PC-9 (cell line): ENCODE measurements at regions not wholly inside any gene's neighbourhood (a gene's known extent, or its start where the extent isn't known, plus 50 kb on each side); places are given as distances from the start of the nearest gene placed in this dataset.

Experiments
- BruUV-seq: library from RNA; stranded (reverse); fragments of 400-500 nt; replicated peaks from 2 replicates; lab custom pipeline; 2021; lab: Mats Ljungman, UMichigan
- CTCF ChIA-PET: fragments of 300-600 bp; sonication (Branson Sonifier 250); formaldehyde crosslinking; loops from one replicate; lab custom pipeline; 2022; ENCODE audit warnings: antibody characterized with exemption; lab: Charles Lee
- POLR2A ChIA-PET: fragments of 300-600 bp; sonication (Branson Sonifier 250); formaldehyde crosslinking; loops from one replicate; lab custom pipeline; 2022; ENCODE audit warnings: antibody characterized with exemption; ENCODE audit not compliant: unreplicated experiment; lab: Charles Lee
- DNase-seq, 2 experiments: peaks; one replicate each; pipeline versions ENCODE4 v3.0.0 to v3.0.0-alpha.2; 2015 to 2022; ENCODE audit warnings: mixed read lengths in 1 of 2
- H2AFZ ChIP-seq: fragments of 200-600 bp; sonication (generic); 2 replicates; pipeline ENCODE4 v1.8.1; 2017; ENCODE audit warnings: antibody characterized with exemption
- H3F3A ChIP-seq: fragments of 200-600 bp; sonication (generic); 2 replicates; pipeline ENCODE4 v1.8.1; 2017; ENCODE audit warnings: antibody characterized with exemption, mild to moderate bottlenecking, low read depth; ENCODE audit not compliant: insufficient read depth
- H3K27ac ChIP-seq: fragments of 200-600 bp; sonication (generic); 2 replicates; pipeline ENCODE4 v1.6.1; 2016; ENCODE audit warnings: mixed run types
- H3K27me3 ChIP-seq: fragments of 200-600 bp; sonication (generic); 2 replicates; pipeline ENCODE4 v1.6.1; 2016; ENCODE audit warnings: low read depth, mixed run types; ENCODE audit not compliant: insufficient read depth
- H3K36me3 ChIP-seq: fragments of 200-600 bp; sonication (generic); 2 replicates; pipeline ENCODE4 v1.6.1; 2016; ENCODE audit warnings: low read depth, mixed run types
- H3K4me1 ChIP-seq: fragments of 200-600 bp; sonication (generic); replicated peaks from 2 replicates; pipeline ENCODE4 v1.6.1; 2016; ENCODE audit warnings: mixed run types; ENCODE audit not compliant: insufficient read depth
- H3K4me2 ChIP-seq: fragments of 200-600 bp; sonication (generic); 2 replicates; pipeline ENCODE4 v1.6.1; 2017; ENCODE audit warnings: mixed run types
- H3K4me3 ChIP-seq: fragments of 200-600 bp; sonication (generic); 2 replicates; pipeline ENCODE4 v1.6.1; 2016; ENCODE audit warnings: mixed run types
- H3K79me2 ChIP-seq: fragments of 200-600 bp; sonication (generic); 2 replicates; pipeline ENCODE4 v1.6.1; 2017; ENCODE audit warnings: low read depth, mixed run types
- H3K9me2 ChIP-seq: fragments of 200-600 bp; sonication (generic); 2 replicates; pipeline ENCODE4 v1.8.1; 2017; ENCODE audit warnings: mild to moderate bottlenecking; ENCODE audit not compliant: insufficient read depth
- H3K9me3 ChIP-seq: fragments of 200-600 bp; sonication (generic); 2 replicates; pipeline ENCODE4 v1.8.1; 2016; ENCODE audit warnings: low read depth; ENCODE audit not compliant: insufficient read depth
- H4K20me1 ChIP-seq: fragments of 200-600 bp; sonication (generic); 2 replicates; pipeline ENCODE4 v1.8.1; 2017; ENCODE audit not compliant: insufficient read depth
- CTCF ChIP-seq: fragments of 200-600 bp; sonication (generic); conservative IDR thresholded peaks from 2 replicates; pipeline ENCODE4 v1.6.1; 2017; ENCODE audit warnings: mixed run types, antibody characterized with exemption, mild to moderate bottlenecking, moderate library complexity
- EZH2 ChIP-seq: fragments of 200-600 bp; sonication (generic); IDR thresholded peaks from 2 replicates; pipeline ENCODE4 v1.8.0; 2017; ENCODE audit warnings: antibody characterized with exemption, low read depth
- intact Hi-C: fragments of 100-400 bp; cut with micrococcal nuclease; formaldehyde crosslinking; loops from one replicate; pipeline ENCODE4 v1.10.0; 2022; ENCODE audit not compliant: unreplicated experiment

- no peak overlapping the region for H3K4me3 ChIP-seq
- H3K27ac ChIP-seq = no peak overlapping the region
- no peaks in the 10 kb centered on the region for H3K36me3 ChIP-seq
- POLR2A ChIA-PET = no interaction called here
- intact Hi-C loops = no loop called here
- no peak for TF ChIP-seq CTCF
- no peak for TF ChIP-seq EZH2
- H3F3A ChIP-seq = no peaks in the 10 kb centered on the region
- H3K79me2 ChIP-seq = no peaks in the 10 kb centered on the region
- no peak overlapping the region for H3K4me2 ChIP-seq
- H3K27me3 ChIP-seq = no peaks in the 10 kb centered on the region; the same call in 1 of the 2 replicates
- no peaks in the 10 kb centered on the region for H4K20me1 ChIP-seq
- no peaks in the 10 kb centered on the region for H3K9me3 ChIP-seq
- BruUV-seq = no TSS peak
- no peak overlapping the region for H2AFZ ChIP-seq
- CTCF ChIA-PET = no interaction called here
- no peak for DNase-seq
- no peaks in the 10 kb centered on the region for H3K9me2 ChIP-seq
- H3K4me1 ChIP-seq = no peaks in the 10 kb centered on the region
Measured at GRCh38 chr4:24003496-24003895, 113.6 kb upstream of the PPARGC1A start.

GRCh38 chr4:24002330-24002966 is 112.6 kb upstream of the PPARGC1A start:
- intact Hi-C loops = no loop called here
- BruUV-seq = no TSS peak
- no peaks in the 10 kb centered on the region for H3K9me3 ChIP-seq
- no peaks in the 10 kb centered on the region for H3F3A ChIP-seq
- no peaks in the 10 kb centered on the region for H3K9me2 ChIP-seq
- no peaks in the 10 kb centered on the region for H3K27me3 ChIP-seq
- no peaks in the 10 kb centered on the region for H3K36me3 ChIP-seq
- no peaks in the 10 kb centered on the region for H3K79me2 ChIP-seq
- H3K4me2 ChIP-seq = no peak overlapping the region
- no peak for DNase-seq
- H4K20me1 ChIP-seq = no peaks in the 10 kb centered on the region
- no peak overlapping the region for H2AFZ ChIP-seq
- H3K4me1 ChIP-seq = no peaks in the 10 kb centered on the region
- POLR2A ChIA-PET = no interaction called here
- CTCF ChIA-PET = no interaction called here
- H3K4me3 ChIP-seq = no peak overlapping the region
- no peak for TF ChIP-seq CTCF
- no peak for TF ChIP-seq EZH2
- H3K27ac ChIP-seq = no peak overlapping the region

GRCh38 chr4:24001486-24002329 is 111.9 kb upstream of the PPARGC1A start:
- ChIA-PET CTCF (no interaction called here), POLR2A (no interaction called here)
- no TSS peak for BruUV-seq
- intact Hi-C loops = no loop called here
- no peak for DNase-seq
- Histone ChIP-seq H3K36me3 (no peaks in the 10 kb centered on the region), H3K9me2 (no peaks in the 10 kb centered on the region), H3F3A (no peaks in the 10 kb centered on the region), H3K4me2 (no peak overlapping the region), H3K27ac (no peak overlapping the region), H3K4me1 (no peaks in the 10 kb centered on the region), H4K20me1 (no peaks in the 10 kb centered on the region), H3K79me2 (no peaks in the 10 kb centered on the region), H3K27me3 (no peaks in the 10 kb centered on the region), H3K9me3 (no peaks in the 10 kb centered on the region), H2AFZ (no peak overlapping the region), H3K4me3 (no peak overlapping the region)
- TF ChIP-seq CTCF (no peak), EZH2 (no peak)
